NB4 (cell line): ENCODE measurements at regions not wholly inside any gene's neighbourhood (a gene's known extent, or its start where the extent isn't known, plus 50 kb on each side); places are given as distances from the start of the nearest gene placed in this dataset.

Source experiments
- POLR2A ChIP-seq: IDR thresholded peaks from 2 replicates; pipeline ENCODE4 v1.6.1; 2011; ENCODE audit warnings: mild to moderate bottlenecking; ENCODE audit not compliant: insufficient read length; ENCODE audit errors: extremely low read depth
- TF ChIP-seq, protein P1 (sequence below): IDR thresholded peaks from one replicate; pipeline ENCODE4 v1.5.1; 2012; ENCODE audit warnings: low read depth, low read length
- TF ChIP-seq, protein P2 (sequence below): IDR thresholded peaks from 2 replicates; pipeline ENCODE4 v1.6.1; 2011; ENCODE audit warnings: low read depth, low read length

DNA sequence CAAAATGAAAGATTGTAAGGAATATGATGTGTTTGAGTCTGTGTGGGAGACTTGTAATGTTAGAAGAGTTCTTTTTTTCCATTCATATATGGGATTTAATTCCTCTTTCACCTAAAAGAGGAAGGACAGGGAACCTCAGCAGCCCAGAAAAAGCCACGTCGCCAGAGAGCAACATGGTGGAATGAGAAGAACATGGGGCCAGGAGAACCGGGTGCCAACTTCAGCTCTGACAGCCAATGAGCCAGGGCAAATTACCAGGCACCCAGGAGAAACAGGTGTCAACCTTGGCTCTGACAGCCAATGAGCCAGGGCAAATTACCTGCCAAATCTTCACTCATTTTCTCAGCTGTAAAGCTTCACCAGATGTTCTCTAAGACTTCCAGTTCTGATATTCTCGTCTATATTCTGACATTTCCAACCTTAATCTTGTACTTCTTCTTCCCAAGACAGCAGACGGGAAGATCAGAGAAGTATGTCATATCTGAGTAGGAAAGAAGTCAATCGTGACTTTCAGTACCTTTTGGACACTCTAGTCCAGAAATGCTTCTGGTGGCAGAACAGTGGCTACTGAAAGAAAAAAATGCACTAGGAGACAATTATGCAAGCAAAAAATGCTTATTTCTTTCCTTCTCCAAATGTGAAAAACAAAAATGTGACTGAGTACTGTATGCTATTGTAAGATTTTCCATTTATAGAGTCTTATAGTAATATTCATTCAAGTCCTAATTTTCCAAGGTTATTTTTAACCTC, 79.2 kb upstream of the COL5A2 start:
- TF ChIP-seq, protein P1, sequence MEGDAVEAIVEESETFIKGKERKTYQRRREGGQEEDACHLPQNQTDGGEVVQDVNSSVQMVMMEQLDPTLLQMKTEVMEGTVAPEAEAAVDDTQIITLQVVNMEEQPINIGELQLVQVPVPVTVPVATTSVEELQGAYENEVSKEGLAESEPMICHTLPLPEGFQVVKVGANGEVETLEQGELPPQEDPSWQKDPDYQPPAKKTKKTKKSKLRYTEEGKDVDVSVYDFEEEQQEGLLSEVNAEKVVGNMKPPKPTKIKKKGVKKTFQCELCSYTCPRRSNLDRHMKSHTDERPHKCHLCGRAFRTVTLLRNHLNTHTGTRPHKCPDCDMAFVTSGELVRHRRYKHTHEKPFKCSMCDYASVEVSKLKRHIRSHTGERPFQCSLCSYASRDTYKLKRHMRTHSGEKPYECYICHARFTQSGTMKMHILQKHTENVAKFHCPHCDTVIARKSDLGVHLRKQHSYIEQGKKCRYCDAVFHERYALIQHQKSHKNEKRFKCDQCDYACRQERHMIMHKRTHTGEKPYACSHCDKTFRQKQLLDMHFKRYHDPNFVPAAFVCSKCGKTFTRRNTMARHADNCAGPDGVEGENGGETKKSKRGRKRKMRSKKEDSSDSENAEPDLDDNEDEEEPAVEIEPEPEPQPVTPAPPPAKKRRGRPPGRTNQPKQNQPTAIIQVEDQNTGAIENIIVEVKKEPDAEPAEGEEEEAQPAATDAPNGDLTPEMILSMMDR, result no peak
- TF ChIP-seq POLR2A, result no peak
- TF ChIP-seq, protein P2, sequence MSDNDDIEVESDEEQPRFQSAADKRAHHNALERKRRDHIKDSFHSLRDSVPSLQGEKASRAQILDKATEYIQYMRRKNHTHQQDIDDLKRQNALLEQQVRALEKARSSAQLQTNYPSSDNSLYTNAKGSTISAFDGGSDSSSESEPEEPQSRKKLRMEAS, result no peak
